ENCODE measurements at regions not wholly inside any gene's neighbourhood (a gene's known extent, or its start where the extent isn't known, plus 50 kb on each side); places are given as distances from the start of the nearest gene placed in this dataset.

DNA sequence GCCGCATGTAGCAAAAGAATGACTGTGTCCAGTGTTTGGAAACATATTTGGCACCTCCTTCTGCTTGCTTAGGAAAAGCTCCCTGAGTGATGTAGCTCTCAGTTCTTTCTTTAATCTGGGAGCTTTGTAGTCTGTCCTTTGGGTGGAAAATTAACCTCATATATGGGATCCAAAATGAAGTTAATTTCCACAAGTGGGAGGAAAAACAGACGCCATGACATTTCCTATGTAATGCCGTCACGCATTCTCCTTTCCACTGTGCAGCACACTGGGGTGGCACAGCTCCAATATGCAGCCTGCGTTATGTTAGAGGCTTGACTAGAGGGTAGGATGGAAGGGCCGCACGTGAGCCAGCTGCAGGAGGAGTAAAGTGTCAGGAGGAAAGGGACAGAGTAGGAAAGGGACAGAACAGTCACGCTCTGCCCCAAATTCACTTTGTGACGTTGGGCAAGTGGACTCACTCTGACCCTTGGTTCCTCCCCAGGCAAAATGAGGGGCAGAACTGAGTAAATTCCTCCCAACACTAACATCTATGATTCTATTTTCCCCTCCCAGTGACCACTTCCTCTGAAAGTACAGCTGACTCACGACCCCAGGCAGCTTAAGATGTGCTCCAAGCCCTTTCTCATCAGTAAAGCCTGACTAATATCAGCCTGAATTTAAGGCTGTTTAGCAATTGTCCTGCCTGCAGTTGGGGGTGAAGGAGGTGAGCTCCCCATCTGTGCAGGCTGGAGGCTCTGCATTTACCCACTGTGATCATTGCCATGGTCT lies 176.5 kb upstream of the PFN2 start:
- WGBS, 2 donors (ENCODE audit: extremely low coverage in 2 of 2, insufficient read length in 2 of 2, insufficient replicate concordance in 1 of 2): no CpG with 5 or more reads among the region's 10 CpGs

DNA sequence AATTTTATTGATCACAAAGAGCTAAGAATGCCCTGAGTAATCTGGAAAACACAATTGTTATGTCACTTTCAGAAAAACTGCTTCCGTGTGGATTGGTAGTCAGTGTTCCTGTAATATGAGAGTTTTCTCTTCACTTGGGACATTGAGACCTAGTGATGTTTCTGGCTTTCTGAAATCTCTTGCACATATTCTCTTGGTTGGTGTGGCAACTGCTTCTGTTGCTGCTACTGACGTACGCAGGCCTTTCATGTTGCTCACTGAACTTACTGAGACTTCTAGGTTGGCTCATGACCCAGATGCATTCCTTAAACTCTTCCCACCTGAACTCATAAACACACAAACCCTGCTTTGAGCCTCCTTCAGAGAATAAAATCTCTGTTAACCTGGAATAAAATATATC lies 175.0 kb upstream of the PFN2 start:
- Histone ChIP-seq H3K4me3 (ENCODE audit: low read length in 2 of 2) (no peak overlapping the region), H3K18ac (ENCODE audit: low read length) (no peak overlapping the region), H2AK5ac (ENCODE audit: low read depth, low read length) (no peak overlapping the region), H3K14ac (ENCODE audit: low read length) (no peak overlapping the region), H3K79me1 (ENCODE audit: low read depth, low read length) (no peaks in the 10 kb centered on the region), H3K4me2 (ENCODE audit: insufficient read depth, low read length, poor library complexity, severe bottlenecking) (no peak overlapping the region), H2BK15ac (ENCODE audit: low read length) (no peak overlapping the region), H4K8ac (ENCODE audit: low read depth, low read length) (no peak overlapping the region), H3K9ac (ENCODE audit: low read depth, low read length, poor library complexity) (no peak overlapping the region), H2BK120ac (ENCODE audit: low read depth, low read length) (no peak overlapping the region), H4K91ac (ENCODE audit: low read depth, low read length, poor library complexity) (no peak overlapping the region), H3K36me3 (replicated peaks in 1 of 2; ENCODE audit: control insufficient read depth in 2 of 2, insufficient read depth in 2 of 2, low read length in 2 of 2) (no peaks in the 10 kb centered on the region), H3K4ac (ENCODE audit: low read length) (no peak overlapping the region), H3K23ac (ENCODE audit: low read depth, low read length, poor library complexity) (no peak overlapping the region), H2BK12ac (ENCODE audit: low read length) (no peak overlapping the region), H2AFZ (ENCODE audit: low read length) (no peak overlapping the region), H3K27me3 (ENCODE audit: control insufficient read depth in 3 of 3, insufficient read depth in 3 of 3, low read depth in 1 of 3, low read length in 3 of 3) (no peaks in the 10 kb centered on the region), H3K4me1 (ENCODE audit: control insufficient read depth in 2 of 2, insufficient read depth in 1 of 2, low read depth in 1 of 2, low read length in 2 of 2) (peaks cover 1 to 8% of the 10 kb centered on the region in 2 donors), H2BK5ac (ENCODE audit: low read length) (no peak overlapping the region), H3K9me3 (replicated peaks in 1 of 2; ENCODE audit: control insufficient read depth in 2 of 2, insufficient read depth in 1 of 2, low read depth in 1 of 2, low read length in 2 of 2) (no peaks in the 10 kb centered on the region), H3K27ac (replicated peaks; ENCODE audit: low read length) (no peak overlapping the region)
- DNase-seq (ENCODE audit: low spot score): no peak
- no CpG with 5 or more reads among the region's 3 CpGs for WGBS, 2 donors (ENCODE audit: extremely low coverage in 2 of 2, insufficient read length in 2 of 2, insufficient replicate concordance in 1 of 2)

More for the DNA sequence above, 176.5 kb upstream of the PFN2 start:
- Histone ChIP-seq H2AK5ac (ENCODE audit: low read depth, low read length) (no peak overlapping the region), H3K18ac (ENCODE audit: low read length) (no peak overlapping the region), H3K23ac (ENCODE audit: low read depth, low read length, poor library complexity) (no peak overlapping the region), H3K14ac (ENCODE audit: low read length) (no peak overlapping the region), H3K4me3 (ENCODE audit: low read length in 2 of 2) (no peak overlapping the region), H3K4me2 (ENCODE audit: insufficient read depth, low read length, poor library complexity, severe bottlenecking) (no peak overlapping the region), H2BK120ac (ENCODE audit: low read depth, low read length) (no peak overlapping the region), H4K91ac (ENCODE audit: low read depth, low read length, poor library complexity) (no peak overlapping the region), H3K27me3 (ENCODE audit: control insufficient read depth in 3 of 3, insufficient read depth in 3 of 3, low read depth in 1 of 3, low read length in 3 of 3) (no peaks in the 10 kb centered on the region), H4K8ac (ENCODE audit: low read depth, low read length) (no peak overlapping the region), H3K36me3 (replicated peaks in 1 of 2; ENCODE audit: control insufficient read depth in 2 of 2, insufficient read depth in 2 of 2, low read length in 2 of 2) (no peaks in the 10 kb centered on the region), H3K27ac (replicated peaks; ENCODE audit: low read length) (no peak overlapping the region), H3K9me3 (replicated peaks in 1 of 2; ENCODE audit: control insufficient read depth in 2 of 2, insufficient read depth in 1 of 2, low read depth in 1 of 2, low read length in 2 of 2) (no peaks in the 10 kb centered on the region), H2BK12ac (ENCODE audit: low read length) (no peak overlapping the region), H2BK5ac (ENCODE audit: low read length) (no peak overlapping the region), H2AFZ (ENCODE audit: low read length) (peak overlapping the region; percentile 87), H3K9ac (ENCODE audit: low read depth, low read length, poor library complexity) (peak overlapping the region; percentile 24), H3K79me1 (ENCODE audit: low read depth, low read length) (no peaks in the 10 kb centered on the region), H3K4ac (ENCODE audit: low read length) (no peak overlapping the region), H2BK15ac (ENCODE audit: low read length) (no peak overlapping the region), H3K4me1 (ENCODE audit: control insufficient read depth in 2 of 2, insufficient read depth in 1 of 2, low read depth in 1 of 2, low read length in 2 of 2) (peaks cover 1 to 8% of the 10 kb centered on the region in 2 donors)
- DNase-seq (ENCODE audit: low spot score): no peak

DNA sequence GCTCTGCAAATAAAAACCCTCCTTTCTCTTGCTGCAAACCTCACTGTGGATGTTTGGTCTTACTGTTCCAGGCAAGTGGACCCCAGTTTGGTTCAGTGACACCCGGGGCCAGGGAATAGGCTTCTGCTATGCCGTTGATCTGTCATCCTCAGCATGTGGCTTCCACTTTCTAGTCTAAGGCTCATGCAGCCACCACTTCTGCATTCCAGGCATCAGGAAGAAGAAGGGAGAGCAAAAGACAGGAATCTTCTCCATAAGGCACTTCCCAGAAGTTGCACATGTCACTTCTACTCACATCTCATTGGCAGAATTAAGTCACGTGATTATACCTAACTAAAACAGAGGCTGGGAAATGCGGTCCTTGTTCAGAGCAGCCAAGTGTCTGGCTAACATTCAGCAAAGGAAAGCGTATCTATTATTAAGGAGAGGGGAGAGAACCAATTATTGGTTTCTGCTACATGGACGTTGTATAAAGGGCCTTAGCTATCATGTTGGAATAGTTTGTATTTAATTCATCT lies 173.6 kb upstream of the PFN2 start:
- H3K79me1 ChIP-seq (ENCODE audit: low read depth, low read length): no peaks in the 10 kb centered on the region
- peaks cover 1 to 12% of the 10 kb centered on the region in 2 donors for H3K4me1 ChIP-seq (ENCODE audit: control insufficient read depth in 2 of 2, insufficient read depth in 1 of 2, low read depth in 1 of 2, low read length in 2 of 2)
- no peak overlapping the region for H2BK5ac ChIP-seq (ENCODE audit: low read length)
- H3K4me2 ChIP-seq (ENCODE audit: insufficient read depth, low read length, poor library complexity, severe bottlenecking): no peak overlapping the region
- H3K18ac ChIP-seq (ENCODE audit: low read length): no peak overlapping the region
- no peak overlapping the region for H3K14ac ChIP-seq (ENCODE audit: low read length)
- WGBS, 2 donors (ENCODE audit: extremely low coverage in 2 of 2, insufficient read length in 2 of 2, insufficient replicate concordance in 1 of 2): no CpG with 5 or more reads among the region's 6 CpGs
- no peak overlapping the region for H2AK5ac ChIP-seq (ENCODE audit: low read depth, low read length)
- H3K9ac ChIP-seq (ENCODE audit: low read depth, low read length, poor library complexity): no peak overlapping the region
- H2AFZ ChIP-seq (ENCODE audit: low read length): peak overlapping the region; percentile 65
- no peak overlapping the region for H3K4ac ChIP-seq (ENCODE audit: low read length)
- H4K91ac ChIP-seq (ENCODE audit: low read depth, low read length, poor library complexity): no peak overlapping the region
- no peak overlapping the region for H2BK15ac ChIP-seq (ENCODE audit: low read length)
- H3K36me3 ChIP-seq (replicated peaks in 1 of 2; ENCODE audit: control insufficient read depth in 2 of 2, insufficient read depth in 2 of 2, low read length in 2 of 2): no peaks in the 10 kb centered on the region
- no peaks in the 10 kb centered on the region for H3K9me3 ChIP-seq (replicated peaks in 1 of 2; ENCODE audit: control insufficient read depth in 2 of 2, insufficient read depth in 1 of 2, low read depth in 1 of 2, low read length in 2 of 2)
- no peaks in the 10 kb centered on the region for H3K27me3 ChIP-seq (ENCODE audit: control insufficient read depth in 3 of 3, insufficient read depth in 3 of 3, low read depth in 1 of 3, low read length in 3 of 3)
- no peak overlapping the region for H3K27ac ChIP-seq (replicated peaks; ENCODE audit: low read length)
- no peak overlapping the region for H3K4me3 ChIP-seq (ENCODE audit: low read length in 2 of 2)
- H2BK120ac ChIP-seq (ENCODE audit: low read depth, low read length): no peak overlapping the region
- no peak overlapping the region for H4K8ac ChIP-seq (ENCODE audit: low read depth, low read length)
- H3K23ac ChIP-seq (ENCODE audit: low read depth, low read length, poor library complexity): no peak overlapping the region
- H2BK12ac ChIP-seq (ENCODE audit: low read length): no peak overlapping the region
- DNase-seq (ENCODE audit: low spot score): no peak

DNA sequence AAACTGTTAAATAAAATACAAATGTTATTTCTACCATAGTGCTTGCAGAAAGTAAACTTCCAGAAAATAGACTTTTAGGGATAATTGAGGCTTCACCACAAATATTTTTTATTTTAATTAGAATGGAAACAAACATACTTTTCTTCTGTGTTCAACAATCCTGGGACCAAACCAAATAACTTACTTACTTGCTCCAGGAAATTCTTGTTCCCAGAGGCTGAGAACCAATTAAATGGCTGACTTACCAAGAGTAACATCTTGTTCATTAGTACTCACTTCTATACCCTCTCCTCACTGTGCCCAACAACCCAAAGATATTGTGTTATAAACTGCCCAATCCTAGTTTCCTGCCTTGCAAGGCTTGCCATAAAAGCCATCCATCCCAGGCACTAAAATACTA lies 172.2 kb upstream of the PFN2 start:
- Histone ChIP-seq H2BK120ac (ENCODE audit: low read depth, low read length) (no peak overlapping the region), H3K4me1 (ENCODE audit: control insufficient read depth in 2 of 2, insufficient read depth in 1 of 2, low read depth in 1 of 2, low read length in 2 of 2) (peaks cover 1 to 12% of the 10 kb centered on the region in 2 donors), H3K4me3 (ENCODE audit: low read length in 2 of 2) (no peak overlapping the region), H3K27me3 (ENCODE audit: control insufficient read depth in 3 of 3, insufficient read depth in 3 of 3, low read depth in 1 of 3, low read length in 3 of 3) (no peaks in the 10 kb centered on the region), H4K8ac (ENCODE audit: low read depth, low read length) (no peak overlapping the region), H3K36me3 (replicated peaks in 1 of 2; ENCODE audit: control insufficient read depth in 2 of 2, insufficient read depth in 2 of 2, low read length in 2 of 2) (no peaks in the 10 kb centered on the region), H3K9me3 (replicated peaks in 1 of 2; ENCODE audit: control insufficient read depth in 2 of 2, insufficient read depth in 1 of 2, low read depth in 1 of 2, low read length in 2 of 2) (no peaks in the 10 kb centered on the region), H3K79me1 (ENCODE audit: low read depth, low read length) (no peaks in the 10 kb centered on the region), H3K9ac (ENCODE audit: low read depth, low read length, poor library complexity) (no peak overlapping the region), H2AK5ac (ENCODE audit: low read depth, low read length) (no peak overlapping the region), H4K91ac (ENCODE audit: low read depth, low read length, poor library complexity) (no peak overlapping the region), H3K23ac (ENCODE audit: low read depth, low read length, poor library complexity) (no peak overlapping the region), H2BK5ac (ENCODE audit: low read length) (no peak overlapping the region), H3K18ac (ENCODE audit: low read length) (no peak overlapping the region), H3K14ac (ENCODE audit: low read length) (no peak overlapping the region), H2AFZ (ENCODE audit: low read length) (no peak overlapping the region), H2BK12ac (ENCODE audit: low read length) (no peak overlapping the region), H3K4me2 (ENCODE audit: insufficient read depth, low read length, poor library complexity, severe bottlenecking) (no peak overlapping the region), H3K27ac (replicated peaks; ENCODE audit: low read length) (no peak overlapping the region), H2BK15ac (ENCODE audit: low read length) (no peak overlapping the region), H3K4ac (ENCODE audit: low read length) (no peak overlapping the region)
- DNase-seq (ENCODE audit: low spot score): no peak
